Gastroesophageal sphincter (tissue), 3 donors: ENCODE measurements at regions not wholly inside any gene's neighbourhood (a gene's known extent, or its start where the extent isn't known, plus 50 kb on each side); places are given as distances from the start of the nearest gene placed in this dataset.

Experiments used
- CTCF ChIP-seq, 4 experiments: fragments of 200-600 bp in 2 of 4; fragments of 450-650 bp in 2 of 4; sonication (generic) in 1 of 4; IDR thresholded peaks; one replicate each; pipeline ENCODE4 v1.5.1; 2017 to 2019; ENCODE audit warnings: antibody characterized with exemption in 4 of 4, mild to moderate bottlenecking in 2 of 4, moderate library complexity in 2 of 4
- EP300 ChIP-seq: sonication (generic); formaldehyde crosslinking; IDR thresholded peaks from one replicate; pipeline ENCODE4 v1.6.1; 2017; ENCODE audit warnings: antibody characterized with exemption, mild to moderate bottlenecking
- POLR2A ChIP-seq, 2 donors: fragments of 450-650 bp; IDR thresholded peaks; one replicate each; pipeline ENCODE4 v1.6.1; 2017; ENCODE audit warnings: antibody characterized with exemption in 2 of 2, mild to moderate bottlenecking in 2 of 2, moderate library complexity in 1 of 2
- POLR2AphosphoS5 ChIP-seq: sonication (generic); formaldehyde crosslinking; IDR thresholded peaks from one replicate; pipeline ENCODE4 v1.6.1; 2017; ENCODE audit warnings: antibody characterized with exemption

GRCh38 chr3:67710396-67710795 is 56.0 kb upstream of the SUCLG2 start:
- TF ChIP-seq CTCF (IDR thresholded peaks at IDR 0.05) = no peak
- TF ChIP-seq POLR2A (IDR thresholded peaks at IDR 0.05) = no peak
- TF ChIP-seq POLR2AphosphoS5 = no peak
- TF ChIP-seq EP300 = no peak
